ENCODE measurements at regions not wholly inside any gene's neighbourhood (a gene's known extent, or its start where the extent isn't known, plus 50 kb on each side); places are given as distances from the start of the nearest gene placed in this dataset.

GRCh38 chr12:19573866-19574265 is 134.6 kb downstream of the AEBP2 start (continued):
- TF ChIP-seq CLOCK (CRISPR knock-in tag; IDR thresholded peaks at IDR 0.05; ENCODE audit: borderline replicate concordance) (no peak), ZNF830 (CRISPR knock-in tag; IDR thresholded peaks at IDR 0.05) (no peak), ZNF174 (CRISPR knock-in tag; IDR thresholded peaks at IDR 0.05) (no peak), ZNF398 (CRISPR knock-in tag; IDR thresholded peaks at IDR 0.05) (no peak), GTF2A2 (tag; IDR thresholded peaks at IDR 0.05) (no peak)
- TF ChIP-seq, protein P1, sequence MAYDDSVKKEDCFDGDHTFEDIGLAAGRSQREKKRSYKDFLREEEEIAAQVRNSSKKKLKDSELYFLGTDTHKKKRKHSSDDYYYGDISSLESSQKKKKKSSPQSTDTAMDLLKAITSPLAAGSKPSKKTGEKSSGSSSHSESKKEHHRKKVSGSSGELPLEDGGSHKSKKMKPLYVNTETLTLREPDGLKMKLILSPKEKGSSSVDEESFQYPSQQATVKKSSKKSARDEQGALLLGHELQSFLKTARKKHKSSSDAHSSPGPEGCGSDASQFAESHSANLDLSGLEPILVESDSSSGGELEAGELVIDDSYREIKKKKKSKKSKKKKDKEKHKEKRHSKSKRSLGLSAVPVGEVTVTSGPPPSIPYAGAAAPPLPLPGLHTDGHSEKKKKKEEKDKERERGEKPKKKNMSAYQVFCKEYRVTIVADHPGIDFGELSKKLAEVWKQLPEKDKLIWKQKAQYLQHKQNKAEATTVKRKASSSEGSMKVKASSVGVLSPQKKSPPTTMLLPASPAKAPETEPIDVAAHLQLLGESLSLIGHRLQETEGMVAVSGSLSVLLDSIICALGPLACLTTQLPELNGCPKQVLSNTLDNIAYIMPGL (CRISPR knock-in tag; IDR thresholded peaks at IDR 0.05): no peak

All from K562 (cell line).